Sigmoid colon (tissue), 4 donors: ENCODE measurements at regions not wholly inside any gene's neighbourhood (a gene's known extent, or its start where the extent isn't known, plus 50 kb on each side); places are given as distances from the start of the nearest gene placed in this dataset.

Experiments used
- EP300 ChIP-seq, 4 donors: sonication (generic); formaldehyde crosslinking; IDR thresholded peaks; one replicate each; pipeline ENCODE4 v1.6.1; 2017; ENCODE audit warnings: antibody characterized with exemption in 4 of 4
- POLR2A ChIP-seq, 2 donors: fragments of 450-650 bp; IDR thresholded peaks; one replicate each; pipeline ENCODE4 v1.6.1; 2016; ENCODE audit warnings: antibody characterized with exemption in 2 of 2, mild to moderate bottlenecking in 2 of 2, moderate library complexity in 2 of 2
- POLR2AphosphoS5 ChIP-seq, 4 donors: sonication (generic); formaldehyde crosslinking; IDR thresholded peaks; one replicate each; pipeline ENCODE4 v1.6.1; 2017; ENCODE audit warnings: antibody characterized with exemption in 4 of 4
- TF ChIP-seq, protein P1 (sequence below), 4 experiments: fragments of 450-650 bp in 3 of 4; fragments of 200-600 bp in 1 of 4; IDR thresholded peaks; one replicate each; pipeline ENCODE4 v1.5.1; 2016 to 2019; ENCODE audit warnings: antibody characterized with exemption in 4 of 4, mild to moderate bottlenecking in 3 of 4, moderate library complexity in 2 of 4

- TF ChIP-seq POLR2A (IDR thresholded peaks at IDR 0.05) (no peak), EP300 (IDR thresholded peaks at IDR 0.05) (no peak), POLR2AphosphoS5 (IDR thresholded peaks at IDR 0.05) (no peak)
- TF ChIP-seq, protein P1, sequence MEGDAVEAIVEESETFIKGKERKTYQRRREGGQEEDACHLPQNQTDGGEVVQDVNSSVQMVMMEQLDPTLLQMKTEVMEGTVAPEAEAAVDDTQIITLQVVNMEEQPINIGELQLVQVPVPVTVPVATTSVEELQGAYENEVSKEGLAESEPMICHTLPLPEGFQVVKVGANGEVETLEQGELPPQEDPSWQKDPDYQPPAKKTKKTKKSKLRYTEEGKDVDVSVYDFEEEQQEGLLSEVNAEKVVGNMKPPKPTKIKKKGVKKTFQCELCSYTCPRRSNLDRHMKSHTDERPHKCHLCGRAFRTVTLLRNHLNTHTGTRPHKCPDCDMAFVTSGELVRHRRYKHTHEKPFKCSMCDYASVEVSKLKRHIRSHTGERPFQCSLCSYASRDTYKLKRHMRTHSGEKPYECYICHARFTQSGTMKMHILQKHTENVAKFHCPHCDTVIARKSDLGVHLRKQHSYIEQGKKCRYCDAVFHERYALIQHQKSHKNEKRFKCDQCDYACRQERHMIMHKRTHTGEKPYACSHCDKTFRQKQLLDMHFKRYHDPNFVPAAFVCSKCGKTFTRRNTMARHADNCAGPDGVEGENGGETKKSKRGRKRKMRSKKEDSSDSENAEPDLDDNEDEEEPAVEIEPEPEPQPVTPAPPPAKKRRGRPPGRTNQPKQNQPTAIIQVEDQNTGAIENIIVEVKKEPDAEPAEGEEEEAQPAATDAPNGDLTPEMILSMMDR (IDR thresholded peaks at IDR 0.05): no peak
These were observed 476.4 kb downstream of the KIF4B start for GRCh38 chr5:155489949-155490348.
